NCI-H2107 treated with DMSO at 0.1 percent for 48 hours (cell line): ENCODE measurements at regions not wholly inside any gene's neighbourhood (a gene's known extent, or its start where the extent isn't known, plus 50 kb on each side); places are given as distances from the start of the nearest gene placed in this dataset.

Source experiments
- DNase-seq: peaks from one replicate; lab custom pipeline; 2025; ENCODE audit not compliant: unreplicated experiment; lab: John Stamatoyannopoulos, UW

DNA sequence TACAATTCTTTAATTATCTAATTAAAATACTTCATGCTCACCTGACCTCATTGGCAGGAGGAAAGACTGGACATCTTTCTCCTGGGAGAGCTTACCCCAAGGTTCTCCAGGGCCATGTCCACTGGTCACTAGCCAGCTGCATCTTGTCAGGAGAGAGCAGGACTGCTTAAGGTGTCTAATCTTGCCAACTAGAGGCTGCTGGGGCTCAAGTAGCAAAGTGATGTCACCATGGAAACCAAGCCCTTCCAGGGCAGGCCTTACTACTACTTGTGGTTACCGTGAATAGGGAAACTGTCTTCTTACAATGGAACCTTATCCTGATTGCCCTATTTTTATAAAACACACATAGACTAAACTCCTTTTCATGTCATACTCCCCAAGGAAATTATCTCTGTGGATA is 376.4 kb downstream of the SNAPC1 start:
- DNase-seq, result no peak

DNA sequence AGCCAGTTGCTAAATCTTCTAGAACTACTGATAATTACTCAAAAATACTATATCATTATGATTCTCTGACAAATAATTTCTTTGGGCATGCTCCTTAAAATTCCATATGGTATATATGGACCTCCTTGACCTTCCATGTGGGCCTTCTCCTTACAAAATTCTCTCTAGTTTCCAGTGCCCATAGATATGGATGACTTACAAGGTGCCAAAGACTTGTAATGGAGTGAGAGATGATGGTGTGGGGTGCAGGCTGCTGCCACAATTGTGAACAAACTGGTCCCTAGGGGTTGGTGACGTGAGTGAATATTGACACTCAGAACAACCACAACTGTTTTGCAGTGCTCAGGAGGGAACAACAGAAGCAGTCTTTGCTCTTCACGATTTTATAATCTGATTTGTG is 378.9 kb downstream of the SNAPC1 start:
- DNase-seq, result peak; percentile 16

DNA sequence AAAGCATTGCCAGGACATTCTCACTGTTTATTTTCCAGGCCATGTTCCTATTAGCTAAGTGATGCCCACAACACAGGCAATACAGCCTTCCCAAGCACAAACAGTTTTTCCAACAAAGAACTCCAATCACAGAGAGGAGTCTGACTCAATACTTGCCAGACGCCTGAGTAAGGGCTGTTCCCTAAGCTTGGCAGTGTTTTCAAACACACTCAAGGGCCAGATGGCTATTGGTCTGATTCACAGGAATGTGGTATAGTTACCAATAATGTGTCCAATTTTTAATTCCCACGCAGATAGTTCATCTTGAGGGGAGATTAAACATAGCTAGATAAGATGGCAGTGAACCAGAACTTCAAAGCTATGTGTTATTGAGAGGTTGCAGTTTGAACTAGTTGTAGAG is 381.0 kb downstream of the SNAPC1 start:
- no peak for DNase-seq

GRCh38 chr14:62144863-62145262 is 382.6 kb downstream of the SNAPC1 start:
- no peak for DNase-seq

DNA sequence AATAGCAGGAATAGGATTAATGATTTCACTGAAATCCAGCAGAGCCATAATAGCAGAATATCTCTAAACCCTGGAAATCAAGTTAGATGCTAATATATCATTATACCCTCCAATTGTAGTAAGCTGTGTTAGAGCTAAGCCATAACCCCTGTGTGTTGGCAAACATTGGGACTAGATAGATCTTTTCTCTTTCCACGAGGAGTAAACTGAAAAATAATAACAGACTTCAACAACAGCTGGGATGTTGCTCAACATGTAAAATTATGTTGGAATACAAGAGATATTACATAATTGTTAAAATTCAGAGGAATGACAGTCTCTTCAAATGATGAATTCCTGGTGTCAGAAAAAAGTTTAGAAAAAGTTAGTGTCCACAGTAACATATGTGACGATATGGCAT is 383.8 kb downstream of the SNAPC1 start:
- DNase-seq, result no peak

- no peak for DNase-seq
These were observed 393.8 kb downstream of the SNAPC1 start for GRCh38 chr14:62156052-62156451.

DNA sequence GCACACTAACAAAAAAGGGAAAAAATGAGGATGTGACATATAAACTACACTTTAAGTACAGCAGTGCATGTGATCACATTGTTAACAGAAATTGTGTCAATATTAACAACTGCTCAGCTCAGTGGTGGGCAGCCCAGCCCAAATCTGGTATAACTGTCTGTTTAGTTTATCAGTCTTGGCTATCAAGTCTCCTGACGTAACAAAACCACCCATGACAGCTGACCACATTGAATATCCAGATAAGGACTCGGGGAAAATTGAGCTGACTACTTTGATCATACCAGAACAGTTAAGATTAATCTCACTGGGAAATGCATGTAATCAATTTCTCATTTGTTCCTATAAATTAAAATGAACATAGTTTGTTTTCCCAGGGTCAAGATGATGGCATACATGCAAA is 396.6 kb downstream of the SNAPC1 start:
- DNase-seq, result no peak

GRCh38 chr14:62159314-62159713 is 397.1 kb downstream of the SNAPC1 start:
- no peak for DNase-seq

GRCh38 chr14:62162998-62163589 is 400.9 kb downstream of the SNAPC1 start:
- DNase-seq, result peak; percentile 76

DNA sequence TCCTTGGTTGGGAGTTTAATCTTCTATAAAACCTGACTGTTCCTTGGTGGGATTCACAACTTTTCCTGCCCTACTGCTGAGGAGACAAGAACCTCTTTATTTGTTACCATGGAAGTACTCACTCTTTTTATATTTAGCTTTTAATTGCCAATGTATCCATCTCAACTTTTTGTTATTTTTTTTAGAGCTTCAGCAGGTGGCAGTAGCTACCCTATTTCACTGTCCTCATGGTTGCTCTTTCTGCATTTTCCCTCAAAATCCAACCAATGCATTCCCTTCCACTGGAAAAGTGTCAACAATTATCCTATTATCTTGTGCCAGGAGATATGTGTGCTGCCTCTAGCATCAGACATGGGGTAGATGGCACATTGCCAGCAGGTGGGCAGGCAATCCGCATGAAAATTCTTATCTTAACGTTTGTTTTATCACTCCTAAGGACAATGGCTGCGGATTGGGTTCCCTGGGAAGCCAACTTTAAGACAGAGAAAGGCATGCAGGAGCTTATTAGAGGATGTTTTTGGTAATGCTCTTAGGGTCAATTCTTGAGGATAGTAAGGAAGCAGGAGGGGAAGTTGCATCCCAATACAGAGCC is 406.4 kb downstream of the SNAPC1 start:
- DNase-seq, result no peak

GRCh38 chr14:62179367-62180018 is 417.3 kb downstream of the SNAPC1 start:
- DNase-seq, result peak; percentile 85

DNA sequence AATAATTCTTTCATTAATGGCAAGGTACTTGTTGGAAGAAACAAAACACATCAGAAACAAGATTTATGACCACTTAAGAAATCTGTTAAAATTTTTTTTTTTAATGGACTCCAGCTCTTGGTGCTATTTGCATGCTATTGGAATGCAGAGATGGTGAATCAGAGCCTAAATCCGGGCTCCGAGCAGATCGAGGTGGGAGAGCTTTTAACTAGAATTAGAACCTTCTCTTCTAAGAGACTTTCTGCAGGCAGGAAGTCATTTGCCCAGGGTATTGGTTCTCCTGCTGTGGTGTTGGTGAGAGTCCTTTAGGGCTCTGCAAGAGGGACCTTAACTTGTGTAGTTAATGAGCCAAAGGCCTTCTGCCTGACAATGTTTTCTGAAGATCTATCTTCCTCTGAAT is 419.4 kb downstream of the SNAPC1 start:
- DNase-seq, result no peak

DNA sequence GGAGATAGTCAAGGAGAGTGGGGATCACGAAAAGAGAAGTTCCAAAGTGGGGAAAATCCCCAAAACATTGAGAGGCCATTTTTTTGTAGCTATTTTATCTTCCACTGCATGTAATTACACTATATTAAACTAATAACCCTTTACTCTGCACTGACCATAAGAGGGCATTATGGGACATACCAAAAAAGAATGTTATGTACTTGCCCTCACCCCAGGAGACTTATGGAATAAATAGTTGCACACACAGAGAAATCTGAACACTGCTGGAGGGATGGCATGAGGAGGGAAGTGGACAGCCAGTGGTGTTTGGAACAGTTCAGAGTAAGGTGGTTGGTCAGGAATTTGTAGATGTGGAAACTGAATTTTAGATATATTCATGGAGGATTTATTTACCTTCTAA is 422.9 kb downstream of the SNAPC1 start:
- no peak for DNase-seq

DNA sequence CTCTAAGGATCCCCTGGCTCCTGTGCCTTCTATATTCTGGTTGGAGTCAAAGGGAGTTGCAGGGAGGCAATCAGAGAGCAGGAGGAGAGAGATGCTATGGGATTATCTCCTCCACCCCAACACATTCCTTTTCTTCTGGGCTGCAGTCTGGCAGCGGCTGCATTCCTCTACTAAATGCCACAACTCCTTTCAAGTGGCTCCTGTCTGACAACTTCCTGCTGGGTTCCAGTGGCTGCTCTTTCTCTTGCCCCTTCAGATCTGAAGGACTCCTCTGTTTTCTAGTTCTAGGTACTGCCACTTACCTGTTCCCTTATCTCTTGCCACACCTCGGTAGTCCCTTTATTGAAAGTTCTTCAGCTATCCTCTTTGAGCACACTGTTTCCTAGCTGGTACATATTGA is 425.0 kb downstream of the SNAPC1 start:
- no peak for DNase-seq

DNA sequence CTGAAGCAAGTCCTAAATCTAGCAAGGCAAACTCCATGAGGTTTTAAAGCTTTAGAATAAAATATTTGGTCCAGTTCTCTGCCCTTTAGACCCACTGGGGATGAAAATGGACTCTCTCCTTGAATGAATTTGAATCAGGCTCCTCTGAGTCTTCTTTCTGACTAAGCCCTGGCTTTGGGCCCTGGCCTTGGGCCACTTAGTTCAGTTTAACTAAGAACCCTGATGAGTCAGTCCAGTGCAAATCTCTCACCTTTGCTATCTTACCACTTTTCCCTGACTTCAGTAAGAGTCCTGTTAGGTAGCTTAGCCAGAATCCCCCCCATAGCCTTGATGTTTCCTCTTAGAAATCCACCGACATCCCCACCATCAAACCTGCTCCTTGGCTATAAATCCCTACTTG is 427.5 kb downstream of the SNAPC1 start:
- no peak for DNase-seq

GRCh38 chr14:62206456-62206855 is 444.2 kb downstream of the SNAPC1 start:
- DNase-seq, result no peak

DNA sequence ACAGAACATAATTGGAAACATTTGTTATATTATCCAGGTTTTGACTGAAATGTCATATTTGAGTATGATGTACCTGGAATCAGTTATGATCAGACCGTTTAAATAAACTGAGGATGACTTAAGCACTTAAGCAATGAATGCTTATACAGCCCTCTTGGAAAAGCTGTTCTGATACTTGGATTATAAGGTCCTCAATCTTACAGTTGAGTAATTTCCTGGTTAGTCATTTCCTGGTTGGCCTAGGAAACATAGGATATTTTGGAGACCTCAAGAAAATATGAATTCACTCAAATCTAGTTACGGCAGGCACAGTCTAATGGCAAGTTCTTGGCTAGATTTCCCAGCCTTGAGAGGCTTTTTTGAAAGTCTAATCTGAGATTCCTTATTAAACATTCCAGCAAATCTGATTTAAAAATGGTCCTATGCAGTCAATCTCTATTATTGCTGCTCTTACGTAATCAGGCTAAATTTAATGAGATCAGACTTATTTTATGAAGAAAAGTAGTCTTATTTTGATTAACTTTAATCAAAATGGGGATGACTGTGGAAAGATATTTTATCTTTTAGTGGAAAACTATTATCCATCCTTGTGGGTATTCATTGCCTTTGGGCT is 447.2 kb downstream of the SNAPC1 start:
- no peak for DNase-seq

- DNase-seq, result peak; percentile 78
These were observed 451.3 kb downstream of the SNAPC1 start for GRCh38 chr14:62213516-62213915.

- DNase-seq, result no peak
These were observed 453.9 kb downstream of the SNAPC1 start for GRCh38 chr14:62216121-62216520.

DNA sequence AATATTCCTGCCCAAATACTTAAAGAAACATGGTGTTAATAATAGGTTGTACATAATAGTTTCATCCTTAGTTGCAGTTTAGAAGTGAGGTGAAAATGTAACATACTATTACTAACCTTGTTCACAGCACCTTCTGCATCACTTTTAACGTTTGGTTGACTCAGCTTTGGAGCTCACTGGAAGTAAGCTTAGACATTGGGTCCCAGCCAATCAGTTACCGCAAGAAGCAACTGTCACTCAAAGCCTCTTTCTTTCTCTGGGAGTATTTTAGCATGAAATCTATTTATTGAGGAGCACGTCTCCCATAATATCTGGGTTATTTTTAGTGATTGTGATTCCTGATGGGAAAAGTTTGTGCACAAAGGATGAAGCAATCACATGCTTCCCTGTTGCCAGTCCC is 472.6 kb downstream of the SNAPC1 start:
- DNase-seq, result no peak

- DNase-seq, result no peak
These were observed 482.0 kb downstream of the SNAPC1 start for GRCh38 chr14:62244221-62244620.

GRCh38 chr14:62247266-62247665 is 485.0 kb downstream of the SNAPC1 start:
- DNase-seq, result no peak
